MCF 10A (cell line): ENCODE measurements at regions not wholly inside any gene's neighbourhood (a gene's known extent, or its start where the extent isn't known, plus 50 kb on each side); places are given as distances from the start of the nearest gene placed in this dataset.

Experiments used
- BruUV-seq: library from RNA; stranded (reverse); fragments of 400-500 nt; replicated peaks from 2 replicates; lab custom pipeline; 2021; lab: Mats Ljungman, UMichigan
- CTCF ChIA-PET: fragments of 300-600 bp; sonication (Branson Sonifier 250); formaldehyde crosslinking; extraction: SDS; loops from one replicate; lab custom pipeline; 2021; ENCODE audit warnings: antibody characterized with exemption, inconsistent platforms; lab: Yijun Ruan, JAX
- POLR2A ChIA-PET: fragments of 300-600, 350-650 bp; sonication (Branson Sonifier 250); formaldehyde crosslinking; extraction: SDS; loops from one replicate; lab custom pipeline; 2020; ENCODE audit warnings: antibody characterized with exemption, inconsistent platforms; lab: Yijun Ruan, JAX
- DNase-seq: peaks from one replicate; pipeline ENCODE4 v3.0.0-alpha.2; 2018; ENCODE audit not compliant: unreplicated experiment
- H3K27ac Mint-ChIP-seq: one replicate; pipeline ENCODE4 v1.8.0; 2022; ENCODE audit warnings: mild to moderate bottlenecking, low read depth, mixed read lengths; ENCODE audit not compliant: unreplicated experiment
- H3K27me3 Mint-ChIP-seq: one replicate; pipeline ENCODE4 v1.8.0; 2022; ENCODE audit warnings: mixed read lengths; ENCODE audit not compliant: insufficient read depth, unreplicated experiment
- H3K36me3 Mint-ChIP-seq: one replicate; pipeline ENCODE4 v1.8.0; 2022; ENCODE audit warnings: mild to moderate bottlenecking, moderate library complexity, mixed read lengths; ENCODE audit not compliant: insufficient read depth, unreplicated experiment
- H3K4me1 Mint-ChIP-seq: one replicate; pipeline ENCODE4 v1.8.0; 2022; ENCODE audit warnings: mixed read lengths; ENCODE audit not compliant: insufficient read depth, unreplicated experiment
- H3K4me3 Mint-ChIP-seq: one replicate; pipeline ENCODE4 v1.8.0; 2022; ENCODE audit warnings: mild to moderate bottlenecking, moderate library complexity, mixed read lengths; ENCODE audit not compliant: unreplicated experiment
- H3K9me3 Mint-ChIP-seq: one replicate; pipeline ENCODE4 v1.8.0; 2022; ENCODE audit warnings: mixed read lengths; ENCODE audit not compliant: unreplicated experiment
- CTCF ChIP-seq: fragments of 200-600 bp; IDR thresholded peaks from one replicate; pipeline ENCODE4 v1.8.0; 2022; ENCODE audit warnings: antibody characterized with exemption, mild to moderate bottlenecking; ENCODE audit not compliant: unreplicated experiment
- intact Hi-C: fragments of 100-400 bp; cut with micrococcal nuclease; formaldehyde crosslinking; loops from 2 replicates; pipeline ENCODE4 v1.14.1; 2022

- peak; percentile 30 for DNase-seq
- Mint-ChIP-seq H3K9me3 (peaks cover 16% of the 10 kb centered on the region), H3K4me1 (no peaks in the 10 kb centered on the region), H3K27me3 (no peaks in the 10 kb centered on the region), H3K36me3 (peaks cover 7% of the 10 kb centered on the region), H3K27ac (no peak overlapping the region), H3K4me3 (no peak overlapping the region)
- POLR2A ChIA-PET, result interaction anchor here (2.3 kb wide), 1 partner anchor 15 kb away, joined by 6 read pairs; no protein-coding TSS in a partner anchor
- no TSS peak for BruUV-seq
- CTCF ChIA-PET, result interaction anchor here (0.5 to 1.8 kb wide), 3 partner anchors 15 to 206 kb away, joined by 3 read pairs; no protein-coding TSS in a partner anchor
- TF ChIP-seq CTCF, result no peak
- intact Hi-C loops, result no loop called here
Measured at GRCh38 chr1:95561346-95561745, 327.3 kb downstream of the RWDD3 start.

- Mint-ChIP-seq H3K27me3 (no peaks in the 10 kb centered on the region), H3K4me3 (no peak overlapping the region), H3K36me3 (peaks cover 7% of the 10 kb centered on the region), H3K27ac (no peak overlapping the region), H3K4me1 (no peaks in the 10 kb centered on the region), H3K9me3 (peaks cover 14% of the 10 kb centered on the region)
- BruUV-seq, result no TSS peak
- TF ChIP-seq CTCF, result no peak
- intact Hi-C loops, result no loop called here
- CTCF ChIA-PET, result interaction anchor here (0.6 to 1.8 kb wide), 4 partner anchors 13 to 52 kb away, joined by 3 read pairs; no protein-coding TSS in a partner anchor
- DNase-seq, result no peak
- POLR2A ChIA-PET, result interaction anchor here (2.3 kb wide), 1 partner anchor 14 kb away, joined by 6 read pairs; no protein-coding TSS in a partner anchor
Measured at GRCh38 chr1:95562230-95562629, 328.2 kb downstream of the RWDD3 start.

- no peak for DNase-seq
- Mint-ChIP-seq H3K4me3 (no peak overlapping the region), H3K9me3 (no peaks in the 10 kb centered on the region), H3K4me1 (no peaks in the 10 kb centered on the region), H3K36me3 (no peaks in the 10 kb centered on the region), H3K27me3 (no peaks in the 10 kb centered on the region), H3K27ac (no peak overlapping the region)
- no peak for TF ChIP-seq CTCF
- ChIA-PET CTCF (interaction anchor here (0.6 kb wide), 1 partner anchor 546 kb away, joined by 3 read pairs; no protein-coding TSS in a partner anchor), POLR2A (no interaction called here)
- no TSS peak for BruUV-seq
- intact Hi-C loops, result no loop called here
Measured at GRCh38 chr1:95572002-95572401, 338.0 kb downstream of the RWDD3 start.

GRCh38 chr1:95572962-95573361 is 339.0 kb downstream of the RWDD3 start:
- no peaks in the 10 kb centered on the region for H3K9me3 Mint-ChIP-seq
- no TSS peak for BruUV-seq
- DNase-seq, result no peak
- no peak overlapping the region for H3K4me3 Mint-ChIP-seq
- POLR2A ChIA-PET, result no interaction called here
- intact Hi-C loops, result no loop called here
- no peak overlapping the region for H3K27ac Mint-ChIP-seq
- no peaks in the 10 kb centered on the region for H3K36me3 Mint-ChIP-seq
- H3K27me3 Mint-ChIP-seq, result no peaks in the 10 kb centered on the region
- no peaks in the 10 kb centered on the region for H3K4me1 Mint-ChIP-seq
- no peak for TF ChIP-seq CTCF
- CTCF ChIA-PET, result interaction anchor here (0.6 kb wide), 1 partner anchor 9 kb away, joined by 3 read pairs; no protein-coding TSS in a partner anchor
